GM18868 (cell line): ENCODE measurements at regions not wholly inside any gene's neighbourhood (a gene's known extent, or its start where the extent isn't known, plus 50 kb on each side); places are given as distances from the start of the nearest gene placed in this dataset.

Experiments
- ATAC-seq: cut with Tn5 transposase; IDR thresholded peaks from one replicate; pipeline ENCODE4 v1.9.1; 2021; ENCODE audit warnings: mild to moderate bottlenecking, moderate library complexity; ENCODE audit not compliant: unreplicated experiment

- no peak for ATAC-seq
These were observed 1480.4 kb downstream of the BRD1 start for GRCh38 chr22:48347311-48347710.

- ATAC-seq, result no peak
These were observed 1480.8 kb downstream of the BRD1 start for GRCh38 chr22:48346911-48347310.

- no peak for ATAC-seq
These were observed 1481.4 kb downstream of the BRD1 start for GRCh38 chr22:48346311-48346710.

GRCh38 chr22:48345631-48346030 is 1482.0 kb downstream of the BRD1 start:
- ATAC-seq, result no peak

- ATAC-seq, result no peak
These were observed 1484.2 kb downstream of the BRD1 start for GRCh38 chr22:48343461-48343860.

- no peak for ATAC-seq
These were observed 1484.9 kb downstream of the BRD1 start for GRCh38 chr22:48342732-48343131.

- ATAC-seq, result no peak
These were observed 1485.7 kb downstream of the BRD1 start for GRCh38 chr22:48342016-48342415.

GRCh38 chr22:48340727-48341709 is 1486.7 kb downstream of the BRD1 start:
- ATAC-seq, result no peak

GRCh38 chr22:48340191-48340590 is 1487.5 kb downstream of the BRD1 start:
- ATAC-seq, result no peak

- no peak for ATAC-seq
These were observed 1488.6 kb downstream of the BRD1 start for GRCh38 chr22:48338793-48339705.

GRCh38 chr22:48337957-48338792 is 1489.5 kb downstream of the BRD1 start:
- ATAC-seq, result no peak

GRCh38 chr22:48336339-48337060 is 1491.2 kb downstream of the BRD1 start:
- no peak for ATAC-seq

- ATAC-seq, result no peak
These were observed 1492.1 kb downstream of the BRD1 start for GRCh38 chr22:48335442-48336139.

- ATAC-seq, result no peak
These were observed 1492.7 kb downstream of the BRD1 start for GRCh38 chr22:48334971-48335370.

GRCh38 chr22:48333816-48334735 is 1493.6 kb downstream of the BRD1 start:
- ATAC-seq, result no peak

GRCh38 chr22:48333323-48333763 is 1494.3 kb downstream of the BRD1 start:
- ATAC-seq, result no peak

- no peak for ATAC-seq
These were observed 1495.0 kb downstream of the BRD1 start for GRCh38 chr22:48332438-48333322.
